Common myeloid progenitor, CD34-positive (primary cell): ENCODE measurements at regions not wholly inside any gene's neighbourhood (a gene's known extent, or its start where the extent isn't known, plus 50 kb on each side); places are given as distances from the start of the nearest gene placed in this dataset.
"Not testable (repeated sequence)": the region's sequence is repeated elsewhere in the genome, so short reads cannot be mapped to it uniquely, and the experiment has no call there.

Experiments used
- CTCF ChIA-PET: fragments of 350-600 bp; sonication (Branson Sonifier 250); formaldehyde crosslinking; loops from one replicate; lab custom pipeline; 2021; ENCODE audit warnings: antibody characterized with exemption; lab: Charles Lee
- POLR2A ChIA-PET: fragments of 350-600 bp; sonication (Branson Sonifier 250); formaldehyde crosslinking; loops from one replicate; lab custom pipeline; 2021; ENCODE audit warnings: antibody characterized with exemption; lab: Charles Lee
- DNase-seq, 3 donors: peaks; one replicate each; pipeline versions ENCODE4 v3.0.0 to v3.0.0-alpha.2; 2013
- H3K27ac ChIP-seq, 2 experiments: 1 replicate in 1 of 2; 2 replicates in 1 of 2; pipeline ENCODE4 v1.7.0; 2013; ENCODE audit warnings: inconsistent platforms in 2 of 2, low read length in 2 of 2, mild to moderate bottlenecking in 2 of 2, low read depth in 1 of 2, moderate library complexity in 1 of 2; ENCODE audit not compliant: severe bottlenecking in 2 of 2, insufficient read depth in 1 of 2, poor library complexity in 1 of 2
- H3K27me3 ChIP-seq, 5 experiments: replicated peaks in 2 of 5; 1 replicate in 3 of 5; 2 replicates in 2 of 5; pipeline versions ENCODE4 v1.6.1 to v1.7.0; 2013; ENCODE audit warnings: low read length in 4 of 5, mild to moderate bottlenecking in 2 of 5, moderate library complexity in 2 of 5, inconsistent platforms in 1 of 5; ENCODE audit not compliant: insufficient read depth in 5 of 5, control insufficient read depth in 4 of 5
- H3K36me3 ChIP-seq, 4 experiments: 1 replicate in 2 of 4; 2 replicates in 2 of 4; pipeline versions ENCODE4 v1.6.1 to v1.7.0; 2013; ENCODE audit warnings: low read length in 3 of 4, control low read depth in 1 of 4, mild to moderate bottlenecking in 1 of 4; ENCODE audit not compliant: control insufficient read depth in 4 of 4, insufficient read depth in 4 of 4
- H3K4me1 ChIP-seq, 4 experiments: 1 replicate in 3 of 4; 2 replicates in 1 of 4; pipeline versions ENCODE4 v1.6.1 to v1.7.1; 2013; ENCODE audit warnings: low read length in 3 of 4, mild to moderate bottlenecking in 3 of 4, control low read depth in 1 of 4, inconsistent platforms in 1 of 4, moderate library complexity in 1 of 4; ENCODE audit not compliant: control insufficient read depth in 4 of 4, insufficient read depth in 4 of 4; ENCODE audit errors: control extremely low read depth in 1 of 4
- H3K4me3 ChIP-seq, 7 experiments: 1 replicate in 4 of 7; 2 replicates in 3 of 7; pipeline versions ENCODE4 v1.5.1 to v1.7.0; 2013; ENCODE audit warnings: mild to moderate bottlenecking in 7 of 7, low read length in 6 of 7, moderate library complexity in 6 of 7, inconsistent platforms in 2 of 7, low read depth in 2 of 7, control low read depth in 1 of 7; ENCODE audit not compliant: insufficient read depth in 4 of 7, control insufficient read depth in 1 of 7; ENCODE audit errors: extremely low read depth in 1 of 7
- H3K9me3 ChIP-seq, 5 experiments: 1 replicate in 4 of 5; 2 replicates in 1 of 5; pipeline versions ENCODE4 v1.6.1 to v1.7.1; 2013; ENCODE audit warnings: low read length in 4 of 5, mild to moderate bottlenecking in 2 of 5, inconsistent platforms in 1 of 5, low read depth in 1 of 5, moderate library complexity in 1 of 5; ENCODE audit not compliant: control insufficient read depth in 4 of 5, insufficient read depth in 2 of 5; ENCODE audit errors: control extremely low read depth in 1 of 5
- WGBS: methylation state at CpG from one replicate; pipeline ENCODE4 v1.1.5; 2013; ENCODE audit not compliant: insufficient coverage; 5-methylcytosine and 5-hydroxymethylcytosine counted together

- peaks cover 0 to 19% (median 7%) of the 10 kb centered on the region in 4 experiments for H3K4me1 ChIP-seq
- 93% methylated on average over 5 of the region's 5 CpGs for WGBS
- peaks cover 0 to 4% (median 0%) of the 10 kb centered on the region in 5 experiments for H3K9me3 ChIP-seq
- ChIA-PET CTCF (no interaction called here), POLR2A (no interaction called here)
- no peak overlapping the region for H3K27ac ChIP-seq
- no peak overlapping the region for H3K4me3 ChIP-seq
- no peaks in the 10 kb centered on the region for H3K36me3 ChIP-seq
- peaks cover 0 to 5% (median 0%) of the 10 kb centered on the region in 5 experiments for H3K27me3 ChIP-seq
- DNase-seq: no peak
Measured at GRCh38 chr10:80949785-80950184, 412.1 kb downstream of the SH2D4B start.

- 97% methylated on average over 4 of the region's 7 CpGs for WGBS
Measured at GRCh38 chr10:80952436-80952835, 414.7 kb downstream of the SH2D4B start.

GRCh38 chr10:80957161-80957560, 419.5 kb downstream of the SH2D4B start:
- H3K4me1 ChIP-seq: no peaks in the 10 kb centered on the region
- POLR2A ChIA-PET: no interaction called here
- no peak overlapping the region for H3K27ac ChIP-seq
- CTCF ChIA-PET: no interaction called here
- H3K4me3 ChIP-seq: no peak overlapping the region
- WGBS: 100% methylated on average over 1 of the region's 4 CpGs
- no peaks in the 10 kb centered on the region for H3K36me3 ChIP-seq
- H3K27me3 ChIP-seq: no peaks in the 10 kb centered on the region
- no peaks in the 10 kb centered on the region for H3K9me3 ChIP-seq
- DNase-seq: no peak

More at GRCh38 chr10:80952436-80952835, 414.7 kb downstream of the SH2D4B start:
- H3K9me3 ChIP-seq: peaks cover 0 to 4% (median 0%) of the 10 kb centered on the region in 5 experiments
- ChIA-PET POLR2A (no interaction called here), CTCF (no interaction called here)
- no peak overlapping the region for H3K27ac ChIP-seq
- peaks cover 0 to 9% (median 0%) of the 10 kb centered on the region in 4 experiments for H3K4me1 ChIP-seq
- no peak for DNase-seq
- no peaks in the 10 kb centered on the region for H3K36me3 ChIP-seq
- no peak overlapping the region for H3K4me3 ChIP-seq
- H3K27me3 ChIP-seq: peaks cover 0 to 5% (median 0%) of the 10 kb centered on the region in 5 experiments

GRCh38 chr10:80964179-80964578, 426.5 kb downstream of the SH2D4B start:
- WGBS: 100% methylated on average over 1 of the region's 2 CpGs
- DNase-seq: no peak
- Histone ChIP-seq H3K27ac (no peak overlapping the region), H3K4me1 (peaks cover 0 to 4% (median under 1%) of the 10 kb centered on the region in 4 experiments), H3K36me3 (no peaks in the 10 kb centered on the region), H3K27me3 (no peaks in the 10 kb centered on the region), H3K4me3 (no peak overlapping the region), H3K9me3 (no peaks in the 10 kb centered on the region)
- POLR2A ChIA-PET: no interaction called here
- CTCF ChIA-PET: no interaction called here

GRCh38 chr10:80964955-80965614, 427.4 kb downstream of the SH2D4B start:
- 40% methylated on average over 2 of the region's 3 CpGs for WGBS
- Histone ChIP-seq H3K9me3 (no peaks in the 10 kb centered on the region), H3K27me3 (no peaks in the 10 kb centered on the region), H3K4me1 (peaks cover 0 to 4% (median under 1%) of the 10 kb centered on the region in 4 experiments), H3K36me3 (no peaks in the 10 kb centered on the region), H3K27ac (no peak overlapping the region), H3K4me3 (no peak overlapping the region)
- ChIA-PET POLR2A (no interaction called here), CTCF (no interaction called here)
- DNase-seq: no peak

GRCh38 chr10:80966326-80966986, 428.8 kb downstream of the SH2D4B start:
- H3K27ac ChIP-seq: no peak overlapping the region
- POLR2A ChIA-PET: no interaction called here
- 95% methylated on average over 2 of the region's 3 CpGs for WGBS
- no peaks in the 10 kb centered on the region for H3K27me3 ChIP-seq
- no peak for DNase-seq
- CTCF ChIA-PET: no interaction called here
- H3K9me3 ChIP-seq: no peaks in the 10 kb centered on the region
- H3K4me3 ChIP-seq: no peak overlapping the region
- no peaks in the 10 kb centered on the region for H3K36me3 ChIP-seq
- H3K4me1 ChIP-seq: peaks cover 0 to 4% (median under 1%) of the 10 kb centered on the region in 4 experiments

GRCh38 chr10:80967357-80967756, 429.7 kb downstream of the SH2D4B start:
- POLR2A ChIA-PET, H3K36me3 ChIP-seq, H3K4me3 ChIP-seq, H3K4me1 ChIP-seq, H3K27ac ChIP-seq, DNase-seq, H3K27me3 ChIP-seq, H3K9me3 ChIP-seq, CTCF ChIA-PET: not testable (repeated sequence)
- 100% methylated on average over 4 of the region's 4 CpGs for WGBS
